Keratinocyte (primary cell): ENCODE measurements at regions not wholly inside any gene's neighbourhood (a gene's known extent, or its start where the extent isn't known, plus 50 kb on each side); places are given as distances from the start of the nearest gene placed in this dataset.

Source experiments
- EZH2 ChIP-seq: IDR thresholded peaks from one replicate; pipeline ENCODE4 v1.6.1; 2012; ENCODE audit warnings: inconsistent platforms, mild to moderate bottlenecking, low read length, moderate library complexity
- TF ChIP-seq, protein P1 (sequence below), 3 experiments: IDR thresholded peaks in 1 of 3; conservative IDR thresholded peaks in 1 of 3; optimal IDR thresholded peaks in 1 of 3; 2 replicates in 2 of 3; 3 replicates in 1 of 3; pipeline versions ENCODE3 to v1.5.1; 2011; ENCODE audit warnings: low read length in 3 of 3, mild to moderate bottlenecking in 3 of 3, moderate library complexity in 2 of 3, control low read depth in 1 of 3, inconsistent platforms in 1 of 3; ENCODE audit not compliant: insufficient read depth in 2 of 3; ENCODE audit errors: extremely low read depth in 1 of 3

DNA sequence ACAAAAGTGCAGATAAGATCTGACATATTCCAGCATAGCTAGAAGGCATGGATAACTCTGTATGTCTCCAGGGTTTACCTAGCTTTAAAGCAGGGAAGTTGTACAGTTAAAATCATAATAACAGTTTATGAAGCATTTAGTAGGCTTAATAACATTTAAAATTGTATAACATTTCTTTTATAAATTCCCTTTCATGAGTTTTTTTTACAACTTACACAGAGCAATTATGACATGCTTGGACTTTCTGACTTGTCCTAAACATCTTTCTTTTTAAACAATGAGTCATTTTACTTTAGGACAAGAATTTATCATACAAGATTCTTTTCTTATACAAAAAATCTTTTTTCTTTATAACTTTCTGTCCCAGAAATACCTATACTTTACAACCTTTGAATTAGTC, 408.5 kb upstream of the NEGR1 start:
- TF ChIP-seq, protein P1, sequence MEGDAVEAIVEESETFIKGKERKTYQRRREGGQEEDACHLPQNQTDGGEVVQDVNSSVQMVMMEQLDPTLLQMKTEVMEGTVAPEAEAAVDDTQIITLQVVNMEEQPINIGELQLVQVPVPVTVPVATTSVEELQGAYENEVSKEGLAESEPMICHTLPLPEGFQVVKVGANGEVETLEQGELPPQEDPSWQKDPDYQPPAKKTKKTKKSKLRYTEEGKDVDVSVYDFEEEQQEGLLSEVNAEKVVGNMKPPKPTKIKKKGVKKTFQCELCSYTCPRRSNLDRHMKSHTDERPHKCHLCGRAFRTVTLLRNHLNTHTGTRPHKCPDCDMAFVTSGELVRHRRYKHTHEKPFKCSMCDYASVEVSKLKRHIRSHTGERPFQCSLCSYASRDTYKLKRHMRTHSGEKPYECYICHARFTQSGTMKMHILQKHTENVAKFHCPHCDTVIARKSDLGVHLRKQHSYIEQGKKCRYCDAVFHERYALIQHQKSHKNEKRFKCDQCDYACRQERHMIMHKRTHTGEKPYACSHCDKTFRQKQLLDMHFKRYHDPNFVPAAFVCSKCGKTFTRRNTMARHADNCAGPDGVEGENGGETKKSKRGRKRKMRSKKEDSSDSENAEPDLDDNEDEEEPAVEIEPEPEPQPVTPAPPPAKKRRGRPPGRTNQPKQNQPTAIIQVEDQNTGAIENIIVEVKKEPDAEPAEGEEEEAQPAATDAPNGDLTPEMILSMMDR (optimal IDR thresholded peaks at IDR 0.05 in 1 of 3, IDR thresholded peaks at IDR 0.05 in 1 of 3, conservative IDR thresholded peaks at IDR 0.05 in 1 of 3; ENCODE audit: extremely low read depth in 1 of 3, insufficient read depth in 2 of 3, low read length in 3 of 3): no peak
- no peak for TF ChIP-seq EZH2
